OCI-LY3 (cell line): ENCODE measurements at regions not wholly inside any gene's neighbourhood (a gene's known extent, or its start where the extent isn't known, plus 50 kb on each side); places are given as distances from the start of the nearest gene placed in this dataset.

Source experiments
- H2AFZ ChIP-seq: fragments of 200-600, 300-600 bp; shearing (Covaris generic); 2 replicates; pipeline ENCODE4 v1.6.0; 2014; ENCODE audit warnings: antibody characterized with exemption, low read depth, low read length
- H3K27ac ChIP-seq: fragments of 200-600, 300-600 bp; sonication (generic); 2 replicates; pipeline ENCODE4 v1.5.1; 2014; ENCODE audit warnings: mild to moderate bottlenecking, low read length, moderate library complexity, mixed read lengths
- H3K27me3 ChIP-seq: fragments of 200-600, 300-600 bp; sonication (generic); 2 replicates; pipeline ENCODE4 v1.6.1; 2014; ENCODE audit warnings: low read depth, low read length, mixed read lengths
- H3K36me3 ChIP-seq: fragments of 200-600, 300-600 bp; sonication (generic); replicated peaks from 2 replicates; pipeline ENCODE3; 2014; ENCODE audit warnings: low read depth, low read length, mixed read lengths
- H3K4me1 ChIP-seq: fragments of 300-600, 200-600 bp; sonication (generic); 2 replicates; pipeline ENCODE4 v1.6.1; 2014; ENCODE audit warnings: low read length, mixed read lengths
- H3K4me2 ChIP-seq: fragments of 200-600, 300-600 bp; sonication (generic); 2 replicates; pipeline ENCODE4 v1.6.1; 2014; ENCODE audit warnings: low read length, mixed read lengths
- H3K4me3 ChIP-seq: fragments of 300-600, 200-600 bp; sonication (generic); 2 replicates; pipeline ENCODE4 v1.5.1; 2014; ENCODE audit warnings: antibody characterized with exemption, mild to moderate bottlenecking, low read length, moderate library complexity
- H3K79me2 ChIP-seq: fragments of 300-600, 200-600 bp; shearing (Covaris generic); 2 replicates; pipeline ENCODE4 v1.6.1; 2014; ENCODE audit warnings: mild to moderate bottlenecking, low read length, mixed read lengths
- H3K9ac ChIP-seq: fragments of 300-600, 200-600 bp; shearing (Covaris generic); 2 replicates; pipeline ENCODE4 v1.6.0; 2014; ENCODE audit warnings: mild to moderate bottlenecking, low read length, moderate library complexity
- H3K9me3 ChIP-seq: fragments of 200-600, 300-600 bp; shearing (Covaris generic); 2 replicates; pipeline ENCODE4 v1.6.1; 2014; ENCODE audit warnings: low read length, mixed read lengths; ENCODE audit not compliant: insufficient read depth
- H4K20me1 ChIP-seq: fragments of 200-600, 300-600 bp; sonication (generic); 2 replicates; pipeline ENCODE4 v1.6.1; 2016; ENCODE audit warnings: low read length, mixed read lengths; ENCODE audit not compliant: insufficient read depth
- CTCF ChIP-seq: fragments of 200-600, 300-600 bp; sonication (generic); IDR thresholded peaks from 2 replicates; pipeline ENCODE4 v1.5.1; 2014; ENCODE audit warnings: antibody characterized with exemption, low read length, low read depth
- EZH2phosphoT487 ChIP-seq: fragments of 200-600 bp; shearing (Covaris generic); IDR thresholded peaks from 2 replicates; pipeline ENCODE4 v1.6.1; 2018; ENCODE audit warnings: antibody characterized with exemption, mixed run types, low read depth

GRCh38 chr1:82153752-82154151 lies 353.0 kb downstream of the ADGRL2 start:
- no peaks in the 10 kb centered on the region for H3K79me2 ChIP-seq
- no peak overlapping the region for H3K4me2 ChIP-seq
- no peaks in the 10 kb centered on the region for H3K4me1 ChIP-seq
- no peaks in the 10 kb centered on the region for H3K27me3 ChIP-seq
- H2AFZ ChIP-seq, result no peak overlapping the region
- TF ChIP-seq CTCF (no peak), EZH2phosphoT487 (no peak)
- H3K9ac ChIP-seq, result no peak overlapping the region
- H4K20me1 ChIP-seq, result no peaks in the 10 kb centered on the region
- no peak overlapping the region for H3K27ac ChIP-seq
- no peaks in the 10 kb centered on the region for H3K36me3 ChIP-seq
- H3K9me3 ChIP-seq, result no peaks in the 10 kb centered on the region
- H3K4me3 ChIP-seq, result no peak overlapping the region

- Histone ChIP-seq H3K79me2 (no peaks in the 10 kb centered on the region), H2AFZ (no peak overlapping the region), H3K27ac (no peak overlapping the region), H3K4me2 (no peak overlapping the region), H3K9me3 (no peaks in the 10 kb centered on the region), H3K27me3 (no peaks in the 10 kb centered on the region), H3K36me3 (no peaks in the 10 kb centered on the region), H4K20me1 (no peaks in the 10 kb centered on the region), H3K4me3 (no peak overlapping the region), H3K4me1 (no peaks in the 10 kb centered on the region), H3K9ac (no peak overlapping the region)
- TF ChIP-seq CTCF (no peak), EZH2phosphoT487 (no peak)
Observed at GRCh38 chr1:82153272-82153629, 352.5 kb downstream of the ADGRL2 start.

GRCh38 chr1:82152356-82153271 lies 351.9 kb downstream of the ADGRL2 start:
- H3K4me1 ChIP-seq, result no peaks in the 10 kb centered on the region
- no peaks in the 10 kb centered on the region for H3K27me3 ChIP-seq
- H3K79me2 ChIP-seq, result no peaks in the 10 kb centered on the region
- H3K4me2 ChIP-seq, result no peak overlapping the region
- no peaks in the 10 kb centered on the region for H3K36me3 ChIP-seq
- TF ChIP-seq CTCF (no peak), EZH2phosphoT487 (no peak)
- H3K27ac ChIP-seq, result no peak overlapping the region
- H4K20me1 ChIP-seq, result no peaks in the 10 kb centered on the region
- H3K4me3 ChIP-seq, result no peak overlapping the region
- H3K9me3 ChIP-seq, result no peaks in the 10 kb centered on the region
- no peak overlapping the region for H2AFZ ChIP-seq
- no peak overlapping the region for H3K9ac ChIP-seq

- Histone ChIP-seq H3K4me3 (no peak overlapping the region), H2AFZ (no peak overlapping the region), H3K79me2 (no peaks in the 10 kb centered on the region), H3K27me3 (no peaks in the 10 kb centered on the region), H3K9me3 (no peaks in the 10 kb centered on the region), H3K36me3 (no peaks in the 10 kb centered on the region), H3K9ac (no peak overlapping the region), H4K20me1 (no peaks in the 10 kb centered on the region), H3K27ac (no peak overlapping the region), H3K4me2 (no peak overlapping the region), H3K4me1 (no peaks in the 10 kb centered on the region)
- TF ChIP-seq CTCF (no peak), EZH2phosphoT487 (no peak)
Observed at GRCh38 chr1:82145656-82146055, 344.9 kb downstream of the ADGRL2 start.
